Loucy (cell line): ENCODE measurements at regions not wholly inside any gene's neighbourhood (a gene's known extent, or its start where the extent isn't known, plus 50 kb on each side); places are given as distances from the start of the nearest gene placed in this dataset.
A peak's percentile ranks its signal among the peaks of the same experiment; 100 is the strongest.

Source experiments
- H2AFZ ChIP-seq: fragments of 200-600 bp; sonication (generic); 2 replicates; pipeline ENCODE4 v1.6.0; 2016; ENCODE audit warnings: antibody characterized with exemption, mild to moderate bottlenecking, low read length, moderate library complexity
- H3F3A ChIP-seq: fragments of 200-600 bp; 2 replicates; pipeline ENCODE4 v1.6.0; 2016; ENCODE audit warnings: antibody characterized with exemption, low read depth, mild to moderate bottlenecking
- H3K27me3 ChIP-seq: fragments of 200-600 bp; sonication (generic); 2 replicates; pipeline ENCODE4 v1.6.1; 2014; ENCODE audit warnings: low read length, mild to moderate bottlenecking; ENCODE audit not compliant: insufficient read depth, poor library complexity, severe bottlenecking
- H3K36me3 ChIP-seq: fragments of 200-600 bp; sonication (generic); 2 replicates; pipeline ENCODE4 v1.6.1; 2016; ENCODE audit warnings: low read length; ENCODE audit not compliant: insufficient read depth
- H3K4me1 ChIP-seq: fragments of 200-600 bp; sonication (generic); 2 replicates; pipeline ENCODE4 v1.5.1; 2014; ENCODE audit warnings: low read length, mild to moderate bottlenecking; ENCODE audit not compliant: insufficient read depth, poor library complexity, severe bottlenecking
- H3K4me2 ChIP-seq: fragments of 200-600 bp; sonication (generic); 2 replicates; pipeline ENCODE4 v1.6.0; 2014; ENCODE audit warnings: antibody characterized with exemption, low read length, low read depth, mild to moderate bottlenecking; ENCODE audit not compliant: poor library complexity, severe bottlenecking
- H3K4me3 ChIP-seq: fragments of 200-600 bp; sonication (generic); 2 replicates; pipeline ENCODE4 v1.5.1; 2014; ENCODE audit warnings: low read length, mild to moderate bottlenecking, mixed read lengths; ENCODE audit not compliant: poor library complexity, severe bottlenecking
- H3K79me2 ChIP-seq: fragments of 200-600 bp; sonication (generic); 2 replicates; pipeline ENCODE4 v1.6.1; 2014; ENCODE audit warnings: low read length; ENCODE audit not compliant: insufficient read depth
- H3K9ac ChIP-seq: fragments of 200-600 bp; sonication (generic); 2 replicates; pipeline ENCODE4 v1.6.0; 2014; ENCODE audit warnings: mild to moderate bottlenecking, low read depth, low read length, moderate library complexity; ENCODE audit not compliant: poor library complexity, severe bottlenecking
- H3K9me2 ChIP-seq: fragments of 200-600 bp; sonication (generic); replicated peaks from 2 replicates; pipeline ENCODE4 v1.6.1; 2016; ENCODE audit warnings: low read depth, low read length, mixed read lengths
- H3K9me3 ChIP-seq: fragments of 200-600 bp; sonication (generic); 2 replicates; pipeline ENCODE4 v1.6.1; 2014; ENCODE audit warnings: mild to moderate bottlenecking, antibody characterized with exemption, low read length, low read depth; ENCODE audit not compliant: insufficient read depth
- H4K20me1 ChIP-seq: fragments of 200-600 bp; sonication (generic); 2 replicates; pipeline ENCODE4 v1.6.0; 2014; ENCODE audit warnings: antibody characterized with exemption, low read length, mild to moderate bottlenecking; ENCODE audit not compliant: insufficient read depth, poor library complexity, severe bottlenecking
- CTCF ChIP-seq: fragments of 200-600 bp; sonication (generic); conservative IDR thresholded peaks from 2 replicates; pipeline ENCODE4 v1.5.1; 2014; ENCODE audit warnings: mild to moderate bottlenecking, antibody characterized with exemption, low read length
- EZH2phosphoT487 ChIP-seq: fragments of 200-600 bp; IDR thresholded peaks from 2 replicates; pipeline ENCODE4 v1.6.1; 2018; ENCODE audit warnings: antibody characterized with exemption, mild to moderate bottlenecking, moderate library complexity, borderline replicate concordance

- Histone ChIP-seq H2AFZ (no peak overlapping the region), H3K36me3 (no peaks in the 10 kb centered on the region), H3K4me2 (no peak overlapping the region)
Measured at GRCh38 chr13:76829572-76830327, 56.5 kb downstream of the KCTD12 start.

GRCh38 chr13:76828316-76828741 lies 57.9 kb downstream of the KCTD12 start:
- Histone ChIP-seq H3K27me3 (no peaks in the 10 kb centered on the region), H4K20me1 (no peaks in the 10 kb centered on the region), H3K9me3 (no peaks in the 10 kb centered on the region), H3F3A (no peaks in the 10 kb centered on the region), H3K4me2 (peak overlapping the region; percentile 10), H3K9me2 (no peaks in the 10 kb centered on the region), H3K79me2 (no peaks in the 10 kb centered on the region), H2AFZ (peak overlapping the region; percentile 60; the same call in 1 of the 2 replicates), H3K36me3 (no peaks in the 10 kb centered on the region), H3K4me1 (peaks cover 6% of the 10 kb centered on the region), H3K4me3 (no peak overlapping the region), H3K9ac (no peak overlapping the region)
- no peak for TF ChIP-seq CTCF

More at GRCh38 chr13:76829572-76830327, 56.5 kb downstream of the KCTD12 start:
- Histone ChIP-seq H3K9ac (no peak overlapping the region), H3K9me3 (no peaks in the 10 kb centered on the region), H3K4me1 (peaks cover 6% of the 10 kb centered on the region), H3F3A (no peaks in the 10 kb centered on the region), H3K79me2 (no peaks in the 10 kb centered on the region), H4K20me1 (no peaks in the 10 kb centered on the region), H3K27me3 (no peaks in the 10 kb centered on the region), H3K4me3 (no peak overlapping the region), H3K9me2 (no peaks in the 10 kb centered on the region)
- TF ChIP-seq EZH2phosphoT487: no peak
- no peak for TF ChIP-seq CTCF

- no peaks in the 10 kb centered on the region for H3K9me3 ChIP-seq
- no peaks in the 10 kb centered on the region for H3K9me2 ChIP-seq
- no peak for TF ChIP-seq EZH2phosphoT487
- no peaks in the 10 kb centered on the region for H3F3A ChIP-seq
- H3K79me2 ChIP-seq: no peaks in the 10 kb centered on the region
- no peaks in the 10 kb centered on the region for H3K27me3 ChIP-seq
- no peak overlapping the region for H3K9ac ChIP-seq
- H3K36me3 ChIP-seq: no peaks in the 10 kb centered on the region
- H4K20me1 ChIP-seq: no peaks in the 10 kb centered on the region
- no peak overlapping the region for H3K4me3 ChIP-seq
- peaks cover 6% of the 10 kb centered on the region for H3K4me1 ChIP-seq
- H2AFZ ChIP-seq: no peak overlapping the region
- H3K4me2 ChIP-seq: no peak overlapping the region
Measured at GRCh38 chr13:76826527-76826926, 59.7 kb downstream of the KCTD12 start.

GRCh38 chr13:76825430-76825829 lies 60.8 kb downstream of the KCTD12 start:
- Histone ChIP-seq H4K20me1 (no peaks in the 10 kb centered on the region), H3F3A (no peaks in the 10 kb centered on the region), H3K9ac (no peak overlapping the region), H3K4me3 (no peak overlapping the region), H2AFZ (no peak overlapping the region), H3K36me3 (no peaks in the 10 kb centered on the region), H3K27me3 (no peaks in the 10 kb centered on the region), H3K4me1 (peaks cover 6% of the 10 kb centered on the region), H3K79me2 (no peaks in the 10 kb centered on the region), H3K4me2 (no peak overlapping the region), H3K9me3 (no peaks in the 10 kb centered on the region), H3K9me2 (no peaks in the 10 kb centered on the region)
- TF ChIP-seq CTCF (no peak), EZH2phosphoT487 (no peak)
